Lower leg skin (tissue), 3 donors: ENCODE measurements at regions not wholly inside any gene's neighbourhood (a gene's known extent, or its start where the extent isn't known, plus 50 kb on each side); places are given as distances from the start of the nearest gene placed in this dataset.
"Not testable (repeated sequence)": the region's sequence is repeated elsewhere in the genome, so short reads cannot be mapped to it uniquely, and the experiment has no call there.

ENCODE experiments used
- CTCF ChIP-seq, 3 donors: fragments of 450-650 bp; IDR thresholded peaks; one replicate each; pipeline ENCODE4 v1.5.1; 2016; ENCODE audit warnings: antibody characterized with exemption in 3 of 3, mild to moderate bottlenecking in 3 of 3, moderate library complexity in 2 of 3
- POLR2A ChIP-seq, 2 donors: fragments of 450-650 bp; IDR thresholded peaks; one replicate each; pipeline ENCODE4 v1.6.1; 2016 to 2017; ENCODE audit warnings: antibody characterized with exemption in 2 of 2, mild to moderate bottlenecking in 1 of 2, moderate library complexity in 1 of 2

- TF ChIP-seq CTCF, POLR2A (IDR thresholded peaks at IDR 0.05): not testable (repeated sequence)
Observed at GRCh38 chr6:112479975-112480374, 132.8 kb downstream of the RFPL4B start.
